Lung (tissue), 11 donors: ENCODE measurements at regions not wholly inside any gene's neighbourhood (a gene's known extent, or its start where the extent isn't known, plus 50 kb on each side); places are given as distances from the start of the nearest gene placed in this dataset.

Experiments
- ATAC-seq: fragments of 200-7000 bp; cut with Tn5 transposase; one replicate; pipeline ENCODE4 v1.9.1; 2020; ENCODE audit warnings: moderate number of reproducible peaks; ENCODE audit not compliant: insufficient read depth, low FRiP score
- DNase-seq, 3 donors: peaks; one replicate each; pipeline ENCODE4 v3.0.0-alpha.2; 2013 to 2017
- H3K27ac ChIP-seq, 2 donors: one replicate each; pipeline ENCODE4 v1.5.1; 2013; ENCODE audit warnings: mild to moderate bottlenecking in 2 of 2, moderate library complexity in 2 of 2, control low read depth in 1 of 2, inconsistent platforms in 1 of 2, low read depth in 1 of 2, low read length in 1 of 2
- H3K27me3 ChIP-seq, 3 donors: one replicate each; pipeline ENCODE4 v1.5.1; 2013; ENCODE audit warnings: low read length in 2 of 3; ENCODE audit not compliant: control insufficient read depth in 3 of 3, insufficient read depth in 3 of 3
- H3K36me3 ChIP-seq, 4 donors: one replicate each; pipeline ENCODE4 v1.5.1; 2013; ENCODE audit warnings: low read length in 4 of 4, mild to moderate bottlenecking in 1 of 4, moderate library complexity in 1 of 4; ENCODE audit not compliant: control insufficient read depth in 4 of 4, insufficient read depth in 4 of 4
- H3K4me1 ChIP-seq, 5 donors: one replicate each; pipeline ENCODE4 v1.5.1; 2013; ENCODE audit warnings: low read length in 5 of 5, mild to moderate bottlenecking in 2 of 5, moderate library complexity in 1 of 5; ENCODE audit not compliant: control insufficient read depth in 5 of 5, insufficient read depth in 5 of 5
- H3K4me3 ChIP-seq: one replicate; pipeline ENCODE4 v1.5.1; 2013; ENCODE audit warnings: mild to moderate bottlenecking, control low read depth, moderate library complexity
- H3K9ac ChIP-seq, 2 donors: one replicate each; pipeline ENCODE4 v1.5.1; 2013; ENCODE audit warnings: low read length in 2 of 2, control low read depth in 1 of 2; ENCODE audit not compliant: insufficient read depth in 1 of 2
- H3K9me3 ChIP-seq, 4 donors: one replicate each; pipeline ENCODE4 v1.5.1; 2013; ENCODE audit warnings: low read length in 3 of 4, mild to moderate bottlenecking in 1 of 4, moderate library complexity in 1 of 4; ENCODE audit not compliant: control insufficient read depth in 4 of 4, insufficient read depth in 3 of 4
- WGBS, 2 donors: extraction: QIAGEN DNeasy Blood & Tissue Kit; methylation state at CpG; one replicate each; pipeline ENCODE4 v1.1.7; 2013; 5-methylcytosine and 5-hydroxymethylcytosine counted together
- TF ChIP-seq, protein P1 (sequence below): IDR thresholded peaks from 2 replicates; pipeline ENCODE4 v1.5.1; 2012; ENCODE audit warnings: mild to moderate bottlenecking; ENCODE audit errors: control extremely low read depth, extremely low read depth
- donor health status: control.
- donor health status: control.
- donor health status: Bipolar disorder and iron deficiency.
- donor health status: healthy.
- donor health status: DM: yes; HTN: yes; CAD: no.

DNA sequence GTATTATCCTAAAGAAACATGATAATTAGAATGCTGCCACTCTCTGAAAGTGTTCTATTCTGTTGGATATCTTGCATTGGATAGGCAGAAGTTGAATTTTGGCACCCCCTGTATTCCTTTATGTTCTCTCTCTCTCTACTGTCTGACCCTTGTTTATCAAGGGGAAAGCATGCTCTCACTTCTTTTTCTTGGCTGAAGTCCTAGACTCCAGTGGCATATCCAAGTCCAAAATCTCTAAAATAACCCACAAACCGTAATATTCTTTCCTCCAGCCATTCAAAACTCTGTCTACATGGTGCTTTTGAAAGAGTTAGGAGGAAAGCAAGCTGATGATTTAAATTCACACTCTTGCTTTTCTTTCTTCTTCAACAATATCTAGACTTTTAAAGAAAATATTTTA, 669.7 kb downstream of the TDRD15 start:
- H3K4me1 ChIP-seq, result peaks cover 0 to 11% (median 0%) of the 10 kb centered on the region in 5 donors
- H3K36me3 ChIP-seq, result no peaks in the 10 kb centered on the region
- H3K4me3 ChIP-seq, result no peak overlapping the region
- H3K9me3 ChIP-seq, result no peaks in the 10 kb centered on the region
- no peak overlapping the region for H3K27ac ChIP-seq
- no peak overlapping the region for H3K9ac ChIP-seq
- H3K27me3 ChIP-seq, result no peaks in the 10 kb centered on the region
- 34 to 51% methylated on average over 1 of the region's 1 CpG for WGBS, 2 donors
- DNase-seq (peak in 2 of 3 donors; percentile 35 to 62), ATAC-seq (no peak)
- TF ChIP-seq, protein P1, sequence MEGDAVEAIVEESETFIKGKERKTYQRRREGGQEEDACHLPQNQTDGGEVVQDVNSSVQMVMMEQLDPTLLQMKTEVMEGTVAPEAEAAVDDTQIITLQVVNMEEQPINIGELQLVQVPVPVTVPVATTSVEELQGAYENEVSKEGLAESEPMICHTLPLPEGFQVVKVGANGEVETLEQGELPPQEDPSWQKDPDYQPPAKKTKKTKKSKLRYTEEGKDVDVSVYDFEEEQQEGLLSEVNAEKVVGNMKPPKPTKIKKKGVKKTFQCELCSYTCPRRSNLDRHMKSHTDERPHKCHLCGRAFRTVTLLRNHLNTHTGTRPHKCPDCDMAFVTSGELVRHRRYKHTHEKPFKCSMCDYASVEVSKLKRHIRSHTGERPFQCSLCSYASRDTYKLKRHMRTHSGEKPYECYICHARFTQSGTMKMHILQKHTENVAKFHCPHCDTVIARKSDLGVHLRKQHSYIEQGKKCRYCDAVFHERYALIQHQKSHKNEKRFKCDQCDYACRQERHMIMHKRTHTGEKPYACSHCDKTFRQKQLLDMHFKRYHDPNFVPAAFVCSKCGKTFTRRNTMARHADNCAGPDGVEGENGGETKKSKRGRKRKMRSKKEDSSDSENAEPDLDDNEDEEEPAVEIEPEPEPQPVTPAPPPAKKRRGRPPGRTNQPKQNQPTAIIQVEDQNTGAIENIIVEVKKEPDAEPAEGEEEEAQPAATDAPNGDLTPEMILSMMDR, result no peak

DNA sequence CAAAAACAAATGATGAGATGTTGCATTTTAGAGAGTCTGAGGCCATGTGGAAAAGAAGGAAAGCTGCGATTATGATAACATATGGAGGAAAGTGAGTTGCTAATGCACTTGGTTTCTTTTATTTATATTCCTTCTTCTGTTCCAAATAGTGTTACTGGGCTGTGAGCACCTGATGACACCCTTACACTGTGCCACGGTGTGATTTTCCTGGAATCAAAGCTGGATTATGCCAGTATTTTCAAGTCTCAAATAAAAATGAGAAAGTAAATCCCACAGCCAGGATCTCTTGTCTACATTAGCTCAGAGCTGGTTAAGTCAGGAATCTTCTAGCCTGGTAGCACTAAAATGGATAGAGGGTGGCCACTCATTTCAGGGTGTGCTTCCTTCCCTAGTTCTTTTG, 670.8 kb downstream of the TDRD15 start:
- H3K27ac ChIP-seq, result no peak overlapping the region
- ATAC-seq, result no peak
- DNase-seq, result no peak
- H3K4me1 ChIP-seq, result peaks cover 0 to 11% (median 0%) of the 10 kb centered on the region in 5 donors
- TF ChIP-seq, protein P1, result no peak
- H3K9ac ChIP-seq, result no peak overlapping the region
- WGBS, 2 donors, result 82 to 85% methylated on average over 2 of the region's 2 CpGs
- H3K27me3 ChIP-seq, result no peaks in the 10 kb centered on the region
- no peaks in the 10 kb centered on the region for H3K9me3 ChIP-seq
- no peaks in the 10 kb centered on the region for H3K36me3 ChIP-seq
- no peak overlapping the region for H3K4me3 ChIP-seq

DNA sequence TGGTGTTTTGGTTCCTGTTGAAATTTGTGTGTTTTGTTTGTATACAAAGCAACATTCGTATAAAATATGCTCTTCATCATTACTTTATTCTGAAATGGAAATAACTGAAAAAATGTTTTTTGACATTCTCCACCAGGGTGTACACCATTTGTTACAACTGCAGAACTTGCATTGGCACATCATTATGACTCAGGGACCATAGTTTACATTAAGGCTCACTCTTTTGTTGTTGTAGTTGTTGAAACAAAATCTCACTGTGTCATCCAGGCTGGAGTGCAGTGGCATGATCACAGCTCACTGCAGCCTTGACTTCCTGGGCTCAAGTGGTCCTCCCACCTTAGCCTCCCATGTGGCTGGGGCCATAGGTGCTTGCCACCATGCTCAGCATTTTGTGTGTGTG, 676.6 kb downstream of the TDRD15 start:
- no peaks in the 10 kb centered on the region for H3K36me3 ChIP-seq
- no peaks in the 10 kb centered on the region for H3K9me3 ChIP-seq
- DNase-seq (no peak), ATAC-seq (no peak)
- H3K4me3 ChIP-seq, result no peak overlapping the region
- H3K9ac ChIP-seq, result no peak overlapping the region
- H3K4me1 ChIP-seq, result peaks cover 0 to 2% (median 0%) of the 10 kb centered on the region in 5 donors
- no peak overlapping the region for H3K27ac ChIP-seq
- 58 to 70% methylated on average over 1 of the region's 1 CpG for WGBS, 2 donors
- no peaks in the 10 kb centered on the region for H3K27me3 ChIP-seq
- TF ChIP-seq, protein P1, result no peak

DNA sequence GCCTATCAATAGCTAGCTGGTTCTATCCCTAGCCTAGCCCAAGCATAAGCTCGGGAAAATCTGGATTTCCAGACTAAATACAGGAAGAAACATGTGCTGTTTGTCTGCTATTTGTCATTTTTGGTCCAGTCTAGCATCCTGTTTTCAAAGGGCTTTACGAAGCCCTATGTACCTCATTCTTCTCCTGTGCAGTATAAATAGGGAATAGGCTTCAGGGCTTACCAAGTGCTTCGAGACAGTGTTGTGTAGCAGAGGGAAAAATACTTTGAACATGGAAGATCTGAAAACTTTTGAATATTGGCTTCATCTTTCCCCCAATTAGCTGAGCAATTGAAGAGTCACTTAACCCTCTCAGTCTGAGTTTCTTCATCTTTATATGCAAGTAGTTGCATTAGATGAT, 679.8 kb downstream of the TDRD15 start:
- no peak for ATAC-seq

More for the DNA sequence above, 679.8 kb downstream of the TDRD15 start:
- Histone ChIP-seq H3K4me3 (no peak overlapping the region), H3K4me1 (peaks cover 0 to 2% (median 0%) of the 10 kb centered on the region in 5 donors), H3K36me3 (no peaks in the 10 kb centered on the region), H3K9me3 (no peaks in the 10 kb centered on the region), H3K27ac (no peak overlapping the region), H3K27me3 (no peaks in the 10 kb centered on the region), H3K9ac (no peak overlapping the region)
- DNase-seq, result no peak
- 54 to 58% methylated on average over 3 of the region's 3 CpGs for WGBS, 2 donors
- TF ChIP-seq, protein P1, result no peak
